Large intestine (tissue), 3 donors: ENCODE measurements at regions not wholly inside any gene's neighbourhood (a gene's known extent, or its start where the extent isn't known, plus 50 kb on each side); places are given as distances from the start of the nearest gene placed in this dataset.

Source experiments
- DNase-seq, 2 donors: peaks; one replicate each; pipeline versions ENCODE4 v3.0.0 to v3.0.0-alpha.2; 2013
- H3K27ac ChIP-seq: one replicate; pipeline ENCODE4 v1.5.1; 2013; ENCODE audit warnings: low read length
- H3K27me3 ChIP-seq: 2 replicates; pipeline ENCODE4 v1.6.1; 2013; ENCODE audit warnings: low read length; ENCODE audit not compliant: control insufficient read depth, insufficient read depth
- H3K36me3 ChIP-seq: 2 replicates; pipeline ENCODE4 v1.6.1; 2013; ENCODE audit warnings: low read length; ENCODE audit not compliant: control insufficient read depth, insufficient read depth
- H3K4me1 ChIP-seq: one replicate; pipeline ENCODE4 v1.6.1; 2013; ENCODE audit warnings: low read length; ENCODE audit not compliant: control insufficient read depth, insufficient read depth
- H3K4me3 ChIP-seq: one replicate; pipeline ENCODE4 v1.5.1; 2013; ENCODE audit warnings: low read length
- H3K9me3 ChIP-seq: one replicate; pipeline ENCODE4 v1.6.1; 2013; ENCODE audit warnings: mild to moderate bottlenecking, low read depth, low read length, moderate library complexity; ENCODE audit not compliant: control insufficient read depth
- WGBS: methylation state at CpG from one replicate; pipeline ENCODE4 v1.1.5; 2013; ENCODE audit warnings: low lambda C conversion rate; ENCODE audit not compliant: insufficient coverage; 5-methylcytosine and 5-hydroxymethylcytosine counted together

GRCh38 chr4:18203966-18204365 is 182.4 kb upstream of the LCORL start:
- H3K4me1 ChIP-seq = no peaks in the 10 kb centered on the region
- no CpG with 5 or more reads among the region's 3 CpGs for WGBS
- no peak for DNase-seq
- no peaks in the 10 kb centered on the region for H3K36me3 ChIP-seq
- H3K27me3 ChIP-seq = no peaks in the 10 kb centered on the region
- no peak overlapping the region for H3K27ac ChIP-seq
- no peaks in the 10 kb centered on the region for H3K9me3 ChIP-seq
- H3K4me3 ChIP-seq = no peak overlapping the region

- no peaks in the 10 kb centered on the region for H3K4me1 ChIP-seq
- no peaks in the 10 kb centered on the region for H3K9me3 ChIP-seq
- no CpG with 5 or more reads among the region's 7 CpGs for WGBS
- no peak overlapping the region for H3K27ac ChIP-seq
- no peak overlapping the region for H3K4me3 ChIP-seq
- no peak for DNase-seq
- no peaks in the 10 kb centered on the region for H3K27me3 ChIP-seq
- H3K36me3 ChIP-seq = no peaks in the 10 kb centered on the region
Measured at GRCh38 chr4:18202486-18202885, 180.9 kb upstream of the LCORL start.

- no peaks in the 10 kb centered on the region for H3K4me1 ChIP-seq
- no peaks in the 10 kb centered on the region for H3K36me3 ChIP-seq
- no peak for DNase-seq
- no peaks in the 10 kb centered on the region for H3K9me3 ChIP-seq
- no peaks in the 10 kb centered on the region for H3K27me3 ChIP-seq
- no CpG with 5 or more reads among the region's 3 CpGs for WGBS
- no peak overlapping the region for H3K4me3 ChIP-seq
- H3K27ac ChIP-seq = no peak overlapping the region
Measured at GRCh38 chr4:18201885-18202284, 180.3 kb upstream of the LCORL start.

- Histone ChIP-seq H3K27me3 (no peaks in the 10 kb centered on the region), H3K9me3 (no peaks in the 10 kb centered on the region), H3K4me3 (no peak overlapping the region), H3K36me3 (no peaks in the 10 kb centered on the region), H3K4me1 (no peaks in the 10 kb centered on the region), H3K27ac (no peak overlapping the region)
- whole genome bisulfite sequencing = no CpG with 5 or more reads among the region's 6 CpGs
- no peak for DNase-seq
Measured at GRCh38 chr4:18198653-18199052, 177.1 kb upstream of the LCORL start.

- H3K27ac ChIP-seq = no peak overlapping the region
- H3K36me3 ChIP-seq = no peaks in the 10 kb centered on the region
- H3K4me1 ChIP-seq = no peaks in the 10 kb centered on the region
- H3K27me3 ChIP-seq = no peaks in the 10 kb centered on the region
- H3K9me3 ChIP-seq = no peaks in the 10 kb centered on the region
- no peak overlapping the region for H3K4me3 ChIP-seq
- no peak for DNase-seq
- WGBS = no CpG with 5 or more reads among the region's 5 CpGs
Measured at GRCh38 chr4:18197467-18197866, 175.9 kb upstream of the LCORL start.

GRCh38 chr4:18194278-18194677 is 172.7 kb upstream of the LCORL start:
- Histone ChIP-seq H3K27me3 (no peaks in the 10 kb centered on the region), H3K4me1 (no peaks in the 10 kb centered on the region), H3K27ac (no peak overlapping the region), H3K36me3 (no peaks in the 10 kb centered on the region), H3K9me3 (no peaks in the 10 kb centered on the region), H3K4me3 (no peak overlapping the region)
- no peak for DNase-seq
- WGBS = no CpG with 5 or more reads among the region's 6 CpGs

- no CpG with 5 or more reads among the region's 3 CpGs for WGBS
- H3K27me3 ChIP-seq = no peaks in the 10 kb centered on the region
- H3K9me3 ChIP-seq = no peaks in the 10 kb centered on the region
- DNase-seq = no peak
- H3K4me3 ChIP-seq = no peak overlapping the region
- H3K27ac ChIP-seq = no peak overlapping the region
- H3K36me3 ChIP-seq = no peaks in the 10 kb centered on the region
- H3K4me1 ChIP-seq = no peaks in the 10 kb centered on the region
Measured at GRCh38 chr4:18192901-18193300, 171.3 kb upstream of the LCORL start.

GRCh38 chr4:18185491-18185890 is 163.9 kb upstream of the LCORL start:
- Histone ChIP-seq H3K36me3 (no peaks in the 10 kb centered on the region), H3K27ac (no peak overlapping the region), H3K4me3 (no peak overlapping the region), H3K9me3 (no peaks in the 10 kb centered on the region), H3K27me3 (no peaks in the 10 kb centered on the region), H3K4me1 (no peaks in the 10 kb centered on the region)
- WGBS = no CpG with 5 or more reads among the region's 2 CpGs
- DNase-seq = no peak

- Histone ChIP-seq H3K4me1 (no peaks in the 10 kb centered on the region), H3K27me3 (no peaks in the 10 kb centered on the region), H3K9me3 (no peaks in the 10 kb centered on the region), H3K27ac (no peak overlapping the region), H3K36me3 (no peaks in the 10 kb centered on the region), H3K4me3 (no peak overlapping the region)
- DNase-seq = no peak
Measured at GRCh38 chr4:18180892-18181291, 159.3 kb upstream of the LCORL start.

- Histone ChIP-seq H3K27ac (no peak overlapping the region), H3K4me3 (no peak overlapping the region), H3K36me3 (no peaks in the 10 kb centered on the region), H3K9me3 (no peaks in the 10 kb centered on the region), H3K4me1 (no peaks in the 10 kb centered on the region), H3K27me3 (no peaks in the 10 kb centered on the region)
- no CpG with 5 or more reads among the region's 4 CpGs for WGBS
- DNase-seq = no peak
Measured at GRCh38 chr4:18180122-18180521, 158.6 kb upstream of the LCORL start.

GRCh38 chr4:18171896-18172295 is 150.3 kb upstream of the LCORL start:
- Histone ChIP-seq H3K9me3 (no peaks in the 10 kb centered on the region), H3K27ac (no peak overlapping the region), H3K4me3 (no peak overlapping the region), H3K36me3 (no peaks in the 10 kb centered on the region), H3K4me1 (no peaks in the 10 kb centered on the region), H3K27me3 (no peaks in the 10 kb centered on the region)
- WGBS = no CpG with 5 or more reads among the region's 2 CpGs
- no peak for DNase-seq
